H1 (cell line): ENCODE measurements at regions not wholly inside any gene's neighbourhood (a gene's known extent, or its start where the extent isn't known, plus 50 kb on each side); places are given as distances from the start of the nearest gene placed in this dataset.

Experiments used
- ATF3 ChIP-seq: IDR thresholded peaks from 2 replicates; pipeline ENCODE4 v1.6.1; 2011; ENCODE audit warnings: low read depth, mild to moderate bottlenecking, low read length; ENCODE audit not compliant: insufficient read depth
- EP300 ChIP-seq, 2 experiments: IDR thresholded peaks; 1 replicate in 1 of 2; 2 replicates in 1 of 2; pipeline ENCODE4 v1.6.1; 2011 to 2012; ENCODE audit warnings: low read depth in 2 of 2, low read length in 2 of 2, mild to moderate bottlenecking in 2 of 2, borderline replicate concordance in 1 of 2, inconsistent platforms in 1 of 2, moderate library complexity in 1 of 2
- RNF2 ChIP-seq: fragments of 200-900, 300-1000 bp; sonication (generic); IDR thresholded peaks from 2 replicates; pipeline ENCODE4 v1.7.1; 2016; ENCODE audit warnings: borderline replicate concordance, low read depth, mild to moderate bottlenecking, antibody characterized with exemption, low read length; ENCODE audit not compliant: poor library complexity, severe bottlenecking; ENCODE audit errors: missing control alignments
- SIX5 ChIP-seq: IDR thresholded peaks from 2 replicates; pipeline ENCODE4 v1.6.1; 2011; ENCODE audit warnings: mild to moderate bottlenecking, low read depth, low read length
- SP4 ChIP-seq: IDR thresholded peaks from 2 replicates; pipeline ENCODE4 v1.6.1; 2012; ENCODE audit warnings: low read length, inconsistent platforms
- TF ChIP-seq, protein P1 (sequence below): fragments of 300-600 bp; sonication (generic); IDR thresholded peaks from 2 replicates; pipeline ENCODE4 v1.7.1; 2012; ENCODE audit warnings: low read length, moderate library complexity, mild to moderate bottlenecking, inconsistent platforms; ENCODE audit not compliant: insufficient replicate concordance
- TF ChIP-seq, protein P2 (sequence below), 3 experiments: IDR thresholded peaks; 1 replicate in 2 of 3; 2 replicates in 1 of 3; pipeline versions ENCODE4 v1.5.1 to v1.6.1; 2011; ENCODE audit warnings: low read length in 3 of 3, mild to moderate bottlenecking in 3 of 3, inconsistent platforms in 2 of 3, low read depth in 1 of 3, moderate library complexity in 1 of 3; ENCODE audit not compliant: insufficient read depth in 1 of 3; ENCODE audit errors: control extremely low read depth in 1 of 3

DNA sequence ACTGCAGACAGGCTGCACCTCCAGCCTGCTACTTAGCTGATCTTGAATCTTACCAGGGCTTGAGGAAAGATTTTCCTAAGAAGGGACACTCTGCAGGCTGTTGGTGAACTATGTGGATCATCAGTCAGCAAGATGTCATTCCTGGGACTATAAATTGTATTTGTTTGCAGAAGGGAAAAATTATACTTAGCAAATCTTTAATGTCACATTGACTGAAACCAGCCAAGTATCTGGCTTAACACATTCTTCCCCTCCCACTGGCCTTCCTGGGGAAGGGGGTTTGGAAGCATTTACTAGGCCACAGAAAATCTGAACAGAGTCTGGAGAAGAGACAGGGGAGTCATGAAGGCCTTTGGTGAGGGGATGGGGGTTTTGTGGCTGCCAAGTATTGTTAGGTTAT, 156.7 kb upstream of the EOLA2 start (continued):
- TF ChIP-seq, protein P1, sequence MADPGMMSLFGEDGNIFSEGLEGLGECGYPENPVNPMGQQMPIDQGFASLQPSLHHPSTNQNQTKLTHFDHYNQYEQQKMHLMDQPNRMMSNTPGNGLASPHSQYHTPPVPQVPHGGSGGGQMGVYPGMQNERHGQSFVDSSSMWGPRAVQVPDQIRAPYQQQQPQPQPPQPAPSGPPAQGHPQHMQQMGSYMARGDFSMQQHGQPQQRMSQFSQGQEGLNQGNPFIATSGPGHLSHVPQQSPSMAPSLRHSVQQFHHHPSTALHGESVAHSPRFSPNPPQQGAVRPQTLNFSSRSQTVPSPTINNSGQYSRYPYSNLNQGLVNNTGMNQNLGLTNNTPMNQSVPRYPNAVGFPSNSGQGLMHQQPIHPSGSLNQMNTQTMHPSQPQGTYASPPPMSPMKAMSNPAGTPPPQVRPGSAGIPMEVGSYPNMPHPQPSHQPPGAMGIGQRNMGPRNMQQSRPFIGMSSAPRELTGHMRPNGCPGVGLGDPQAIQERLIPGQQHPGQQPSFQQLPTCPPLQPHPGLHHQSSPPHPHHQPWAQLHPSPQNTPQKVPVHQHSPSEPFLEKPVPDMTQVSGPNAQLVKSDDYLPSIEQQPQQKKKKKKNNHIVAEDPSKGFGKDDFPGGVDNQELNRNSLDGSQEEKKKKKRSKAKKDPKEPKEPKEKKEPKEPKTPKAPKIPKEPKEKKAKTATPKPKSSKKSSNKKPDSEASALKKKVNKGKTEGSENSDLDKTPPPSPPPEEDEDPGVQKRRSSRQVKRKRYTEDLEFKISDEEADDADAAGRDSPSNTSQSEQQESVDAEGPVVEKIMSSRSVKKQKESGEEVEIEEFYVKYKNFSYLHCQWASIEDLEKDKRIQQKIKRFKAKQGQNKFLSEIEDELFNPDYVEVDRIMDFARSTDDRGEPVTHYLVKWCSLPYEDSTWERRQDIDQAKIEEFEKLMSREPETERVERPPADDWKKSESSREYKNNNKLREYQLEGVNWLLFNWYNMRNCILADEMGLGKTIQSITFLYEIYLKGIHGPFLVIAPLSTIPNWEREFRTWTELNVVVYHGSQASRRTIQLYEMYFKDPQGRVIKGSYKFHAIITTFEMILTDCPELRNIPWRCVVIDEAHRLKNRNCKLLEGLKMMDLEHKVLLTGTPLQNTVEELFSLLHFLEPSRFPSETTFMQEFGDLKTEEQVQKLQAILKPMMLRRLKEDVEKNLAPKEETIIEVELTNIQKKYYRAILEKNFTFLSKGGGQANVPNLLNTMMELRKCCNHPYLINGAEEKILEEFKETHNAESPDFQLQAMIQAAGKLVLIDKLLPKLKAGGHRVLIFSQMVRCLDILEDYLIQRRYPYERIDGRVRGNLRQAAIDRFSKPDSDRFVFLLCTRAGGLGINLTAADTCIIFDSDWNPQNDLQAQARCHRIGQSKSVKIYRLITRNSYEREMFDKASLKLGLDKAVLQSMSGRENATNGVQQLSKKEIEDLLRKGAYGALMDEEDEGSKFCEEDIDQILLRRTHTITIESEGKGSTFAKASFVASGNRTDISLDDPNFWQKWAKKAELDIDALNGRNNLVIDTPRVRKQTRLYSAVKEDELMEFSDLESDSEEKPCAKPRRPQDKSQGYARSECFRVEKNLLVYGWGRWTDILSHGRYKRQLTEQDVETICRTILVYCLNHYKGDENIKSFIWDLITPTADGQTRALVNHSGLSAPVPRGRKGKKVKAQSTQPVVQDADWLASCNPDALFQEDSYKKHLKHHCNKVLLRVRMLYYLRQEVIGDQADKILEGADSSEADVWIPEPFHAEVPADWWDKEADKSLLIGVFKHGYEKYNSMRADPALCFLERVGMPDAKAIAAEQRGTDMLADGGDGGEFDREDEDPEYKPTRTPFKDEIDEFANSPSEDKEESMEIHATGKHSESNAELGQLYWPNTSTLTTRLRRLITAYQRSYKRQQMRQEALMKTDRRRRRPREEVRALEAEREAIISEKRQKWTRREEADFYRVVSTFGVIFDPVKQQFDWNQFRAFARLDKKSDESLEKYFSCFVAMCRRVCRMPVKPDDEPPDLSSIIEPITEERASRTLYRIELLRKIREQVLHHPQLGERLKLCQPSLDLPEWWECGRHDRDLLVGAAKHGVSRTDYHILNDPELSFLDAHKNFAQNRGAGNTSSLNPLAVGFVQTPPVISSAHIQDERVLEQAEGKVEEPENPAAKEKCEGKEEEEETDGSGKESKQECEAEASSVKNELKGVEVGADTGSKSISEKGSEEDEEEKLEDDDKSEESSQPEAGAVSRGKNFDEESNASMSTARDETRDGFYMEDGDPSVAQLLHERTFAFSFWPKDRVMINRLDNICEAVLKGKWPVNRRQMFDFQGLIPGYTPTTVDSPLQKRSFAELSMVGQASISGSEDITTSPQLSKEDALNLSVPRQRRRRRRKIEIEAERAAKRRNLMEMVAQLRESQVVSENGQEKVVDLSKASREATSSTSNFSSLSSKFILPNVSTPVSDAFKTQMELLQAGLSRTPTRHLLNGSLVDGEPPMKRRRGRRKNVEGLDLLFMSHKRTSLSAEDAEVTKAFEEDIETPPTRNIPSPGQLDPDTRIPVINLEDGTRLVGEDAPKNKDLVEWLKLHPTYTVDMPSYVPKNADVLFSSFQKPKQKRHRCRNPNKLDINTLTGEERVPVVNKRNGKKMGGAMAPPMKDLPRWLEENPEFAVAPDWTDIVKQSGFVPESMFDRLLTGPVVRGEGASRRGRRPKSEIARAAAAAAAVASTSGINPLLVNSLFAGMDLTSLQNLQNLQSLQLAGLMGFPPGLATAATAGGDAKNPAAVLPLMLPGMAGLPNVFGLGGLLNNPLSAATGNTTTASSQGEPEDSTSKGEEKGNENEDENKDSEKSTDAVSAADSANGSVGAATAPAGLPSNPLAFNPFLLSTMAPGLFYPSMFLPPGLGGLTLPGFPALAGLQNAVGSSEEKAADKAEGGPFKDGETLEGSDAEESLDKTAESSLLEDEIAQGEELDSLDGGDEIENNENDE: no peak
- TF ChIP-seq, protein P2, sequence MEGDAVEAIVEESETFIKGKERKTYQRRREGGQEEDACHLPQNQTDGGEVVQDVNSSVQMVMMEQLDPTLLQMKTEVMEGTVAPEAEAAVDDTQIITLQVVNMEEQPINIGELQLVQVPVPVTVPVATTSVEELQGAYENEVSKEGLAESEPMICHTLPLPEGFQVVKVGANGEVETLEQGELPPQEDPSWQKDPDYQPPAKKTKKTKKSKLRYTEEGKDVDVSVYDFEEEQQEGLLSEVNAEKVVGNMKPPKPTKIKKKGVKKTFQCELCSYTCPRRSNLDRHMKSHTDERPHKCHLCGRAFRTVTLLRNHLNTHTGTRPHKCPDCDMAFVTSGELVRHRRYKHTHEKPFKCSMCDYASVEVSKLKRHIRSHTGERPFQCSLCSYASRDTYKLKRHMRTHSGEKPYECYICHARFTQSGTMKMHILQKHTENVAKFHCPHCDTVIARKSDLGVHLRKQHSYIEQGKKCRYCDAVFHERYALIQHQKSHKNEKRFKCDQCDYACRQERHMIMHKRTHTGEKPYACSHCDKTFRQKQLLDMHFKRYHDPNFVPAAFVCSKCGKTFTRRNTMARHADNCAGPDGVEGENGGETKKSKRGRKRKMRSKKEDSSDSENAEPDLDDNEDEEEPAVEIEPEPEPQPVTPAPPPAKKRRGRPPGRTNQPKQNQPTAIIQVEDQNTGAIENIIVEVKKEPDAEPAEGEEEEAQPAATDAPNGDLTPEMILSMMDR (IDR thresholded peaks at IDR 0.05; ENCODE audit: control extremely low read depth in 1 of 3, insufficient read depth in 1 of 3, low read depth in 1 of 3, low read length in 3 of 3): no peak
- TF ChIP-seq RNF2: no peak
- TF ChIP-seq SP4: no peak
- no peak for TF ChIP-seq ATF3
- no peak for TF ChIP-seq EP300 (IDR thresholded peaks at IDR 0.05; ENCODE audit: borderline replicate concordance in 1 of 2, low read depth in 2 of 2, low read length in 2 of 2)
- TF ChIP-seq SIX5: no peak
